Activated naive CD8-positive, alpha-beta T cell treated with anti-CD3 and anti-CD28 coated beads, Interleukin-2, amount 50 U/mL, for 24 hours (primary cell): ENCODE measurements at regions not wholly inside any gene's neighbourhood (a gene's known extent, or its start where the extent isn't known, plus 50 kb on each side); places are given as distances from the start of the nearest gene placed in this dataset.
"Not testable (repeated sequence)": the region's sequence is repeated elsewhere in the genome, so short reads cannot be mapped to it uniquely, and the experiment has no call there.

Source experiments
- ATAC-seq: fragments of 150-1000 bp; cut with Tn5 transposase; one replicate; pipeline ENCODE4 v1.10.0; 2021
- DNase-seq: peaks from one replicate; pipeline ENCODE4 v3.0.0; 2021
- H3K27ac Mint-ChIP-seq: one replicate; pipeline ENCODE4 v1.8.0; 2021; ENCODE audit warnings: mild to moderate bottlenecking, mixed read lengths
- H3K27me3 Mint-ChIP-seq: one replicate; pipeline ENCODE4 v1.8.0; 2021; ENCODE audit warnings: mixed read lengths
- H3K36me3 Mint-ChIP-seq: one replicate; pipeline ENCODE4 v1.8.0; 2021; ENCODE audit warnings: low read depth, mixed read lengths
- H3K4me1 Mint-ChIP-seq: one replicate; pipeline ENCODE4 v1.8.0; 2021; ENCODE audit warnings: mixed read lengths
- H3K4me3 Mint-ChIP-seq: one replicate; pipeline ENCODE4 v1.8.0; 2021; ENCODE audit warnings: mild to moderate bottlenecking, moderate library complexity, mixed read lengths
- H3K9me3 Mint-ChIP-seq: one replicate; pipeline ENCODE4 v1.8.0; 2021; ENCODE audit warnings: mixed read lengths

- H3K36me3 Mint-ChIP-seq: no peaks in the 10 kb centered on the region
- H3K4me3 Mint-ChIP-seq: no peak overlapping the region
- ATAC-seq: no peak
- H3K4me1 Mint-ChIP-seq: no peaks in the 10 kb centered on the region
- DNase-seq: no peak
- H3K9me3 Mint-ChIP-seq: no peaks in the 10 kb centered on the region
- no peak overlapping the region for H3K27ac Mint-ChIP-seq
- H3K27me3 Mint-ChIP-seq: no peaks in the 10 kb centered on the region
Measured at GRCh38 chr6:121531658-121532169, 96.3 kb downstream of the GJA1 start.

- no peak overlapping the region for H3K27ac Mint-ChIP-seq
Measured at GRCh38 chr6:121533321-121533841, 97.9 kb downstream of the GJA1 start.

GRCh38 chr6:121535777-121536176 lies 100.3 kb downstream of the GJA1 start:
- H3K4me3 Mint-ChIP-seq: no peak overlapping the region
- DNase-seq: no peak
- no peak overlapping the region for H3K27ac Mint-ChIP-seq
- ATAC-seq: no peak
- H3K36me3 Mint-ChIP-seq: no peaks in the 10 kb centered on the region
- H3K4me1 Mint-ChIP-seq: no peaks in the 10 kb centered on the region
- H3K27me3 Mint-ChIP-seq: no peaks in the 10 kb centered on the region
- no peaks in the 10 kb centered on the region for H3K9me3 Mint-ChIP-seq

More at GRCh38 chr6:121533321-121533841, 97.9 kb downstream of the GJA1 start:
- ATAC-seq (no peak), DNase-seq (no peak)
- H3K36me3 Mint-ChIP-seq: no peaks in the 10 kb centered on the region
- H3K4me1 Mint-ChIP-seq: no peaks in the 10 kb centered on the region
- no peaks in the 10 kb centered on the region for H3K9me3 Mint-ChIP-seq
- no peaks in the 10 kb centered on the region for H3K27me3 Mint-ChIP-seq
- no peak overlapping the region for H3K4me3 Mint-ChIP-seq

- H3K9me3 Mint-ChIP-seq: no peaks in the 10 kb centered on the region
- H3K4me3 Mint-ChIP-seq: no peak overlapping the region
- H3K36me3 Mint-ChIP-seq: no peaks in the 10 kb centered on the region
- DNase-seq (no peak), ATAC-seq (no peak)
- no peaks in the 10 kb centered on the region for H3K27me3 Mint-ChIP-seq
- no peak overlapping the region for H3K27ac Mint-ChIP-seq
- no peaks in the 10 kb centered on the region for H3K4me1 Mint-ChIP-seq
Measured at GRCh38 chr6:121536345-121536744, 100.9 kb downstream of the GJA1 start.

DNA sequence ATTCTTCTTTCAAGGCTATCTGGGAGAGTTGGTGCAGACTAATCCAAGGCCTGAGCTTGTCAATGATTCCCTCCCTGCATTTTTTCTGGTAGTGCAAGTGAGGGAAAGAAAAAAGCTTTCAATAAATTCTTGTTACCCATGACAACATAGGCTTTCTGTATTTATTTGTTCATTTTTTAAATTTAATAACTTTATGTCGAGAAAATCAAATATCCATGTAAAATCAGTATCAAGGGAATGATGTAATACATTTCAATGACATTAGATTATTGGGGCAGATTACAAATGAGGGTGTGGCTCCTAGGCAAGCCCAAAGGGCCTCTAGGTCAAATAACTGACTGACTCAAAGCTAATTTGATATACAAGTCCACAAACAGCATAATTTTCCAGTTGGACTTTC lies 104.0 kb downstream of the GJA1 start:
- Mint-ChIP-seq H3K36me3 (no peaks in the 10 kb centered on the region), H3K27me3 (no peaks in the 10 kb centered on the region), H3K27ac (no peak overlapping the region), H3K4me1 (no peaks in the 10 kb centered on the region), H3K9me3 (no peaks in the 10 kb centered on the region), H3K4me3 (no peak overlapping the region)
- no peak for ATAC-seq
- no peak for DNase-seq

GRCh38 chr6:121540210-121540609 lies 104.8 kb downstream of the GJA1 start:
- no peaks in the 10 kb centered on the region for H3K27me3 Mint-ChIP-seq
- DNase-seq (no peak), ATAC-seq (no peak)
- no peaks in the 10 kb centered on the region for H3K9me3 Mint-ChIP-seq
- H3K4me1 Mint-ChIP-seq: no peaks in the 10 kb centered on the region
- H3K4me3 Mint-ChIP-seq: no peak overlapping the region
- no peak overlapping the region for H3K27ac Mint-ChIP-seq
- no peaks in the 10 kb centered on the region for H3K36me3 Mint-ChIP-seq

- no peak overlapping the region for H3K27ac Mint-ChIP-seq
- no peaks in the 10 kb centered on the region for H3K27me3 Mint-ChIP-seq
- no peak for ATAC-seq
- H3K4me3 Mint-ChIP-seq: no peak overlapping the region
- no peaks in the 10 kb centered on the region for H3K36me3 Mint-ChIP-seq
- no peaks in the 10 kb centered on the region for H3K9me3 Mint-ChIP-seq
- no peak for DNase-seq
- H3K4me1 Mint-ChIP-seq: no peaks in the 10 kb centered on the region
Measured at GRCh38 chr6:121544691-121545090, 109.2 kb downstream of the GJA1 start.

- Mint-ChIP-seq H3K27ac (no peak overlapping the region), H3K4me3 (no peak overlapping the region), H3K9me3 (peaks cover 3% of the 10 kb centered on the region), H3K36me3 (no peaks in the 10 kb centered on the region), H3K27me3 (no peaks in the 10 kb centered on the region), H3K4me1 (no peaks in the 10 kb centered on the region)
- no peak for DNase-seq
- no peak for ATAC-seq
Measured at GRCh38 chr6:121548131-121548530, 112.7 kb downstream of the GJA1 start.

GRCh38 chr6:121549736-121550135 lies 114.3 kb downstream of the GJA1 start:
- peaks cover 3% of the 10 kb centered on the region for H3K9me3 Mint-ChIP-seq
- ATAC-seq (no peak), DNase-seq (no peak)
- H3K4me1 Mint-ChIP-seq: no peaks in the 10 kb centered on the region
- H3K4me3 Mint-ChIP-seq: no peak overlapping the region
- H3K27me3 Mint-ChIP-seq: no peaks in the 10 kb centered on the region
- H3K36me3 Mint-ChIP-seq: no peaks in the 10 kb centered on the region
- H3K27ac Mint-ChIP-seq: no peak overlapping the region

DNA sequence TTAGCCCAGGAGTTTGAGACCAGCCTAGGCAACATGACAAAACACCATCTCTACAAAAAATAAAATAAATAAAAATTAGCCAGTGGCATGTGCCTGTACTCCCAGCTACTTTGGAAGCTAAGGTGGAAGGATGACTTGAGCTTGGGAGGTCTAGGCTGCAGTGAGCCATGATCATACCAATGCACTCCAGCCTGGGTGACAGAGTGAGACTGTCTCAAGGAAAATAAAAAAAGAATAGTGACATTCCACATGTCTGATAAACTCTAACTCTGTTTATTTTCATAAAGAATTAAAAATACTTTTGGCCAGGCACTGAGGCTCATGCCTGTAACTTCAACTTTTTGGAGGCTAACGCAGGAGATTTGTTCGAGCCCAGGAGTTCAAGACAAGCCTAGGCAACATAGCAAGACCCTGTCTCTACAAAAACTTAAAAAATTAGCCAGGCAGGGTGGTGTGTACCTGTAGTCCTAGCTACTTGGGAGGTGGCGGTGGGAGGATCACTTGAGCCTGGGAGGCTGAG lies 115.1 kb downstream of the GJA1 start:
- Mint-ChIP-seq H3K27ac (no peak overlapping the region), H3K9me3 (peaks cover 3% of the 10 kb centered on the region), H3K36me3 (no peaks in the 10 kb centered on the region), H3K4me1 (no peaks in the 10 kb centered on the region), H3K27me3 (no peaks in the 10 kb centered on the region), H3K4me3 (no peak overlapping the region)
- DNase-seq (no peak), ATAC-seq (no peak)

GRCh38 chr6:121555201-121555600 lies 119.8 kb downstream of the GJA1 start:
- Mint-ChIP-seq H3K4me1 (no peaks in the 10 kb centered on the region), H3K27ac (no peak overlapping the region), H3K4me3 (no peak overlapping the region), H3K27me3 (no peaks in the 10 kb centered on the region), H3K36me3 (no peaks in the 10 kb centered on the region), H3K9me3 (peaks cover 3% of the 10 kb centered on the region)
- DNase-seq: no peak
- no peak for ATAC-seq

GRCh38 chr6:121556149-121556548 lies 120.7 kb downstream of the GJA1 start:
- not testable (repeated sequence) for ATAC-seq, H3K9me3 Mint-ChIP-seq, DNase-seq, H3K4me3 Mint-ChIP-seq, H3K27ac Mint-ChIP-seq, H3K4me1 Mint-ChIP-seq, H3K27me3 Mint-ChIP-seq, H3K36me3 Mint-ChIP-seq

- ATAC-seq: no peak
- no peak for DNase-seq
- Mint-ChIP-seq H3K27ac (no peak overlapping the region), H3K9me3 (no peaks in the 10 kb centered on the region), H3K36me3 (no peaks in the 10 kb centered on the region), H3K27me3 (no peaks in the 10 kb centered on the region), H3K4me1 (no peaks in the 10 kb centered on the region), H3K4me3 (no peak overlapping the region)
Measured at GRCh38 chr6:121557146-121557940, 121.9 kb downstream of the GJA1 start.

DNA sequence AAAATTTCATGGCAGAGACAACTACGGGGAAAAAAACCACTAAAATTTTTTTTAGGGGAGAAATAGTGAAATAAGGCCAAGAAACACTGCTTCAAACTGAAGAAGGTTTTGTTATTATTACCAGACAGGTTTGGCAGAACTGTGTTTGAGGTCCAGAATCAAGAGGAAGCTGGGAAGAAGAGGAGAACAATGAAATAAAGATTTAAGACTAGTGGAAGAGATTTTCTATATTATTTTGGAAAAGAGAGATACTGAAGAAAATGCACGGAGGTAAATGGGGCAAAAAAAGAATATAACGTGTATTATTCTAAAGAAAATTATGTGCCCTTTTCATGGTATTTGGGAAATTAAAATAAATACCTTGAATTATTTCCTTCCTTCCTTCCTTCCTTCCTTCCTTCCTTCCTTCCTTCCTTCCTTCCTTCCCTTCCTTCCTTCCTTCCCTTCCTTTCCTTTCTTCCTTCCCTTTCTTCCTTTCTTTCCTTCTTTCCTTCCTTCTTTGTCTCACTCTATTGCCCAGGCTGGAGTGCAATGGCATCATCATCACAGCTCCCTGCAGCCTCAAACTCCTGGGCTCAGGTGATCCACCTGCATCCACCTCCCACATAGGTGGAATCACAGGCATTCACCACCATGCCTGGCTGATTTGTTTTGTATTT lies 124.3 kb downstream of the GJA1 start:
- H3K9me3 Mint-ChIP-seq: peaks cover 13% of the 10 kb centered on the region
- no peaks in the 10 kb centered on the region for H3K36me3 Mint-ChIP-seq
- H3K27ac Mint-ChIP-seq: no peak overlapping the region
- ATAC-seq (no peak), DNase-seq (no peak)
- no peak overlapping the region for H3K4me3 Mint-ChIP-seq
- no peaks in the 10 kb centered on the region for H3K27me3 Mint-ChIP-seq
- no peaks in the 10 kb centered on the region for H3K4me1 Mint-ChIP-seq

GRCh38 chr6:121560476-121560875 lies 125.0 kb downstream of the GJA1 start:
- ATAC-seq: no peak

More at GRCh38 chr6:121560476-121560875, 125.0 kb downstream of the GJA1 start:
- no peak for DNase-seq
- Mint-ChIP-seq H3K4me1 (no peaks in the 10 kb centered on the region), H3K27ac (no peak overlapping the region), H3K4me3 (no peak overlapping the region), H3K27me3 (no peaks in the 10 kb centered on the region), H3K9me3 (peaks cover 15% of the 10 kb centered on the region), H3K36me3 (no peaks in the 10 kb centered on the region)
